GM21528 (cell line): ENCODE measurements at regions not wholly inside any gene's neighbourhood (a gene's known extent, or its start where the extent isn't known, plus 50 kb on each side); places are given as distances from the start of the nearest gene placed in this dataset.
"Not testable (repeated sequence)": the region's sequence is repeated elsewhere in the genome, so short reads cannot be mapped to it uniquely, and the experiment has no call there.

Experiments used
- ATAC-seq: cut with Tn5 transposase; IDR thresholded peaks from one replicate; pipeline ENCODE4 v1.9.1; 2021; ENCODE audit warnings: mild to moderate bottlenecking, moderate library complexity; ENCODE audit not compliant: unreplicated experiment, low FRiP score

DNA sequence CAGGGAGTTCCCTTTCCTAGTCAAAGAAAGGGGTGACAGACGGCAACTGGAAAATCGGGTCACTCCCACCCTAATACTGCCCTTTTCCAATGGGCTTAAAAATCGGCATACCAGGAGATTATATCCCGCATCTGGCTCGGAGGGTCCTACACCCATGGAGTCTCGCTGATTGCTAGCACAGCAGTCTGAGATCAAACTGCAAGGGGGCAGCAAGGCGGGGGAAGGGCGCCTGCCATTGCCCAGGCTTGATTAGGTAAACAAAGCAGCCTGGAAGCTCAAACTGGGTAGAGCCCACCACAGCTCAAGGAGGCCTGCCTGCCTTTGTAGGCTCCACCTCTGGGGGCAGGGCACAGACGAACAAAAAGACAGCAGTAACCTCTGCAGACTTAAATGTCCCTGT lies 831.3 kb downstream of the TTLL7 start:
- ATAC-seq: not testable (repeated sequence)

DNA sequence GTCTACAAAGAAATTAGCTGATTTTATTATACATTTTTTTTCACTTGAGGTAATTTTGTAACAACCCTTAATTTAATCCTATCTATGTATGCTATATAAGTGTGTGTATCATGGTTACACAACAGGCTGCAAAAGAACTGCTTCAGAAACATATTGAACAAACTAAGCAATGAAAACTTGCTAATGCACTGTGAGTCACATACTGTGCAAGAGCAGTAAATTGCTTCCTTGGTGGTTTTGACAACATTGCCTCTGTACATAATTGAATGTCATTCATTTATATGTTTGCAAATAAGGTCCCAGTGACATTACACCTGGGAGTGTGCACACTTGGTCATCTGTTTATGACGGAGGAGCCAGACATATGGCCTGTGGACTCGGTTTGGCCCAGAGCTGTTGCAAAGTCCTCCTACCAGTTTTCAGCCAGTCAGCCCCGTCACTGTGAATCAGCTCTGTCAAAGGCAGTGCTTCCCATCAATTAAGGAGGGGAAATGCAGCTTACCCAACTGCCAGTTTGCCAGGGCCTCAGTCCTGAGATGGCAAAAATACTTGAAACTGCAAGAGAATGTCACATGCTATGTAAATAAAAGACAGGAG lies 835.0 kb downstream of the TTLL7 start:
- not testable (repeated sequence) for ATAC-seq

DNA sequence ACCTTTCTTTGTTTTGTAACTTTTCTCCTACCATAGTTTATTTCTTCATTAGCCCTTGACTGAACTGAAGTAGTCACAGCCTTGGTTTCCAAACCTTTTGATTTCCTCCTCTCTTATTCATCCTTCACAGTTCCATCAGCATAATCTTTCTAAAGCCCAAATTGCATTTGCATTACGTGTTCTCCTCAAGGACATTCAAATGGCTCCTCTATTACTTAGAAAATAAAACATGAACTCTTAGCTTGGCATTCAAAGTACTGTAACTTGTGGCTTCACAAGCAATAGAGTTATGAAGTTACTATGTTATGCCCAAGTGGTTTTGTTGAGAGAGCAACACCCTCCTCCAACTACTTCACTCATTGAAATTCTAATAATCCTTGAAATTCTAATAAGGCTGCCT lies 840.0 kb downstream of the TTLL7 start:
- ATAC-seq: not testable (repeated sequence)

DNA sequence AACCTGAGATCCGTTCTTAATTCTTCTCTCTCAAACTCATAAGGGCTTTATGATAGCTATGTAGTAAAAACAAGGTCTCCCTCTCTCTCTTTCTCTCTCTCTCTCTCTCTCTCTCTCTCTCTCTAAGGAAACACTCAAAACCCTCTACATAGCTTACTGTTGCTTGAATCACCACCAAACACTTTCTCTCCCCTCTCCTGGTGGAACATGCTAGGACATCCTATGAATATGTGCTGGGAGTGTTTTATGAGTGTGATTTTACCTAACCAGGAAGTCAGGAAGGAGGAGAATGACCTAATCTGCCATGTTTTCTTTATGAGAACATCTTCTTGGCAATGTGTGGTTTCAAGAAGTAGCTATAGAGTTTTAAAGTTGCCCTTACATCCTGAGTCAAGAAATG lies 844.6 kb downstream of the TTLL7 start:
- ATAC-seq: not testable (repeated sequence)

DNA sequence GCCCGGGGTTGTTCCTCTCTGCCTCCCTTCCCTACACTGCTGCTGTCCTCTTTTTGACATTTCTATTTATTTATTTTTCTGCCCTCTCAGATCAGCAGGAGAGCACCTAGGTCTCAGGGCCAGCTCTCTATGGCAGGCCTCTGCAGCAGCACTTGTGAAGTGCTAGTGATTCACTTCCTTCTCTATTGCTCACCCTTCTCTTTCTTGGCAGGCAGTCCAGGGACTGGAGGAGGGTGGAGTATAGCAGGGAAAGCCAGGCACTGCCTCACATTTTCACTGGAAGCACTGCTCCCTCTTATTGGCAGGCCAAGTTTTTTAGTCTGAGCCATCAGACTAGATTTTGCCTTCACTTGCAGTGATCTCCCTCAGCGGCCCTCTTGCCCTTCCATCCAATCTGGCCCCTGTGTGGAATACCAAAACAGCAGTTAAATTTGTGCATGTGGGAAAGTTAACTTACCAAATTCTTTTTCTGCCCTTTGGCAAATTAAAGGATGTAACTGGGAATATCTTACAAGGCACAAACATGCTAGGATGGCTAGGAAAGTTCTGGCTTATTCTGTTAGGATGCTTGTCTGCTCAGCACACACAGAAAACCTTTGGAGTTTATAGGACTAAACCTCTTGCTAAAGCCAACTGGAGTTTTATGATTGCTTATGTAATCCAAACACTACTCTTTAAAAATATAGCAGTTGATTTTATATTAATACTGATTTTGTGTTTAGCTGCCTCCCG lies 847.6 kb downstream of the TTLL7 start:
- not testable (repeated sequence) for ATAC-seq

DNA sequence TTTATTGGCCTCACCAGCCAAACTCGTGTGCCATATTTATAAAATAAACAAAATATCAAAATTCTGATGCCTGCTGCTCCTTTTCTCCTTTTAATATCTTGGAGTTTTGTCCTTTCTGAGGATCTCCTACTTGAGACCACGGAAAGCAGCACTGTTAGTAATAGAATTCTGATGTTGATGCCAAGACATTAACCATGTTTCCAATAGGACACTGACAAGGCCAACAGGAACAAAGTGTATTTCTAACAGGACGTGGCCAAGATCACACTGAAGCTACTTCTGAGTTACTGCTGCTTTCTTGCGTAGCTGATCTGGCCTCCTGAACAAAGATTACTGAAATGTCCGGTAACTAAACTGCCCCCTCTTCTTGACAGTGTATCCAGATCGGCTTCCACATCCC lies 848.5 kb downstream of the TTLL7 start:
- not testable (repeated sequence) for ATAC-seq

DNA sequence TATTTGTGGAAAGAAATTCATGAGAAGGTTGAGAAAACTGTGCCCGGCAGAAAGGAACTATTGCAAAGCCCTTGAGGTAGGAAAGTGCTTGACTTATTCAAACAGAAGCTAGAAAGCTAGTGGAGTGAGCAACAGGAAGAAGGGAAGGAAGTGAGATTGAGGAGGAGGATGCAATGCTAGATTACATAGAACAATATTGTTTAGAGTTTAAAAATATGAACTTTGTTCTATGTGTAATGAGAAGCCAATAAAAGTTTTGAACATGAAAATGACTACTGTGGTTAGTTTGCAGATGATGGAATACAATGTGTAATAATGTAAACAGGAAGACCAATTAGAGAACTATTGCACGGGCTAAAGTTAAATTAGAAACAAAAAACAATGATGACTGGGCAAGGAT lies 853.1 kb downstream of the TTLL7 start:
- ATAC-seq: not testable (repeated sequence)

DNA sequence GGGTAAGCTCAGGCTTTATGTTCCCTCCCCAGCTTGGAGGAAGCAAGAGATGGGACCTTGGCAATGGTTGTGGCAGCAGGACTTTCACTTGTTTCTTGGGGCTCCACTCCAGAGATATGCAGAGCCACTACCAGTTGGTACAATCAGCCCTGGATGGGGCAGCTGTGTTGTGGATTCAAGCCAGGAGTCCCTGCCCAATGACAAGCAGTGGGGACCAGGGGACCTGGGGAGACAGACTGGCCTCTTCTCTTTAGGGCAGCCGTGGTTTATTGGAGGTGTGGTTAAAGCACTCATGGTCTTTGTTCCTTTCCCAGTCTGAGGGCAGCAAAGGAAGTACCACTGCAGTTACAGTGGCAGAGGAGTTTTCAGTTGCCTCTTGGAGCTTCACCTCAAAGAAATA lies 856.1 kb downstream of the TTLL7 start:
- not testable (repeated sequence) for ATAC-seq

DNA sequence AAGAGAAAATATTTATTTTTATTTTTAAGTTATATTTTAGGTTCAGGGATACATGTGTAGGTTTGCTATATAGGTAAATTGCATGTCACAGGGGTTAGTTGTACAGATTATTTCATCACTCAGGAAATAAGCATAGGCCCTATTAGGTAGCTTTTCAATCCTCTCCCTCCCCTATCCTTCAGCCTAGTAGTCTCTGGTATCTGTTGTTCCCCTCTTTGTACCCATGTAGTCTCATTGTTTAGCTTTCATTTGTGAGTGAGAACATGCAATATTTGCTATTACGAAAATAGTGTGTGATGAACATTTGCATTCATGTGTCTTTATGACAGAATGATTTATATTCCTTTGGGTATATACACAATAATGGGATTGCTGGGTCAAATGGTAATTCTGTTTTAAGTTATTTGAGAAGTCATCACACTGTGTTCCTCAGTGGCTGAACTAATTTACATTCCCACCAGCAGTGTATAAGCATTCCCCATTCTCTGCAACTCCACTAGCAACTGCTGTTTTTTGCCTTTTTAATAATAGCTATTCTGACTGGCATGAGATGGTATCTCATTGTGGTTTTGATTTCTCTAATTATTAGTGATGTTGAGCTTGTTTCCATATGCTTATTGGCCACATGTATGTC lies 863.3 kb downstream of the TTLL7 start:
- not testable (repeated sequence) for ATAC-seq

DNA sequence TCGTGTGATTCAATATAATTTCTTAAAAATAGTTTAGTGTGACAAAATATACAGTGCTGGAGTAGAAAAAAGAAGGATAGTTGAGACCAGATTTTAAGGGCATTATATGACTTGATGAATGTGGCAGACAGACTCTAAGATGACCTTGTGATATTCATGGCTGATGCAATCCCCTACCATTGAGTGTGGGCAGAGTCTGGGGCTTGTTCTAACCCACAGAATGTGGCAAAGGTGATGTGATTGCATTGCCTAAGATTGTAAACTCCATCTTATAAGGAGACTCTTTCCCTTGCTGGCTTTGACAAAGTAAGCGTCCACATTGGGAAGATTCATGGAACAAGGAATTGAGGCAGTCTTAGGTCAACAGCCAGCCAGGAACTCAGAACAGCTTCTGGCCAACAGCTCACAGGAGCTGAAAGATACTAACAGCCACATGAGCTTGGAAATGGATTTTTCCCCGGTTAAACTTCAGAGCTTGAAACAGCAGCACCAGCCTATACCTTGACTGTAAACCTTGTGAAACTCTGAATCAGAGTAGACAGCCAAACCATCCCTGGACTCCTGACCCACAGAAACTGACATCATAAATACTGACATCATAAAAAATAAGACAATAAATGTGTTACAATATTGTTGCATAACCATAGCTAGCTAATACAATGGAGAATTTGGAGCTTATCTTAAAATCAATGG lies 864.5 kb downstream of the TTLL7 start:
- ATAC-seq: not testable (repeated sequence)

DNA sequence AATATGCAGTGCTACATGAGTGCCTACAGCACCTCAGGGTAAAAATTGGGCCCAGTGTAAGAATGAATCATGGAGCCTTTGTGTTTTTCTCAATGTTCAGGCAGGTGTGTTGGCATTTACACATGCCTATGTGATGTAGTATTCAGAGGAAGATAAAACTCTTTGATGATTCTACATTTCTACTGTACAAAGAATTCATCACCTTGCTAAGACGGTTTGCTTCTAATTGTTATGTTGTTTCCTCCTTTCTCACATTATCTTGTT lies 867.3 kb downstream of the TTLL7 start:
- no peak for ATAC-seq

DNA sequence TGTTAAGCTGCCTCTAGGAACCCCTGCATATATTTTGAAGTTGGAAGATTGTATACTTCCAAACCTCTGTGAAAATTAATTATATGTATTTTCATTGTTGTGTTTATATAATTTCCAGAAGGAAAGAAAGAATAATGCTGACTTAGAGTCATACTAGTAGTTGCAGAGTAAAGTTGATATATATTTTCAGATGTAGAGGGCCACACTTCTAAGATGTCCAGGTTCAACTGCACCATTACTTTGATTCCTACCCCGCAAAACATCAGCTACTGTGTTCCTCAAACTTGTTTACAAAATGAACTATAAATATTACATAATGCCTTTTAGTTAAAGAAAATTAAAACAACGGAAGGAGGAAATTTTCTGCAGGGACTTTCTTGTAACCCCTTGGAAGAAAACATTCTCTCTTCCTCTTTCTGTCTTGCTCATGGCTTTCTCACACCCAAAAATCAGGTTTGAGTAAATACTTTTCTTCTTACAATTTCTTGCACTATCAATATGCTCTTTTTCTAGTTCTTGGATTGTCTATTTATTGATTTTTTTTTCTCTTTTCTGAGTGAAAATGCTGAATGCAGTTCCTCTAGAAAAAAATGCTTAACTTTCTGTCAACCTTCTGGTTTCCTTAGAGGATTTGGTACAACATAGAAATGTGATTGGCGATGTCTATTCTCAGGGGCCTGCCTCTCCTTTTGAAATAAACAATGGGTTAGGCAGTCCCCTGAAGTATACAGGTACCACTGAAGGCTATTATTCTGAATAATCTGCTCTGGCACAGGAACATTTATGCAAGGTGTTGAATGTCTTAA lies 867.8 kb downstream of the TTLL7 start:
- ATAC-seq: no peak

DNA sequence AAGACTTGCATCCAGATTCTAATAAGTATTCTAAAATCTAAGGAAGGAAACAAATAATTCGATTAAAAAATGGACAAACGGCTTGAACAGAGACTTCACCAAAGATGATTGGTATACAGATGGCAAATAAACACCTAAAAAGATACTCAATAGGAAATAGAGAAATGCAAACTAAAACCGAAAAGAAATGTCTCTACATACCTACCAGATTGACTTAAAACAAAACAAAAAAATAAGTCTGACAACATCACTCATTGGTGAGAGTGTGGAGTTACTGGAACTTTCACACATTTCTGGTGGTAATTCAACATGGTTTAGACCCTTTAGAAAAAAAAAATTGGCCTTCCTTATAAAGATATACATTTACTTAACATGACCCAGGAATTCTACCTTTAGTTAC lies 869.8 kb downstream of the TTLL7 start:
- no peak for ATAC-seq

DNA sequence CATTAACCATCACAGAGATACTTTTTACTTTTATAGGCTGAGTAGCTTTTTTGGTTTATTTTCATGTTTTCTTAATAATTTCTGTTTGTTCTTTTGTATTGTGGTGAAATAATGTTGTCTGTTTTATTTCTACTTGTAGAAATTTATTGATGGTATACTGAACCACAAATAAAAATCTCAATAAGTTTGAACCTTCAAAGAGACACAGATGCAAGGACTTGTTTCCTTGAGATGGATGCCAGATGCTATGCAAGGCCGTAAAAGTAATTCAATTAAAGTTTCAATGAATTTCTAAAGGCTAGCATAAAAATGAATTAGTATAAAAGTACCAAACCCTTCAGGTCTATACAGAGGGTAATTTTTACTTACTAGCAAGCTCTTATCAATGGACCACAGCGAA lies 873.5 kb downstream of the TTLL7 start:
- no peak for ATAC-seq

DNA sequence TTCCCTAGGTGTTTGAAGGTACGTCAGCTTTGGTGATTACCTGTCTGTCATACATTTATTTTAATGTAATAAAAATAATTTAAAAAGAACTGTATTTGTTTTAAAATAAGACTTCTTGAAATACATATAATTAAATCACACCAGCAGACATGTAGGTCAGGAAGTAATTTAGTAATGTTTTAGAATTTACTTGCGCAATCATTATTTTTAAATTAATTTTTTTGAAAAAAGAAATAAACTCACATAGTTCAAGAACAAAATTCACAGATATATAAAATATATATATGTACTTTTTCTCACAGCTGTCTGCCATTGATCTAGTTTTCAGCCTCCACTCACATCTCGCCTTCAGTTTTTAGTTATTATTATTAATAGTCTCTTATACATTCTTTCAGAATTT lies 875.9 kb downstream of the TTLL7 start:
- ATAC-seq: no peak

DNA sequence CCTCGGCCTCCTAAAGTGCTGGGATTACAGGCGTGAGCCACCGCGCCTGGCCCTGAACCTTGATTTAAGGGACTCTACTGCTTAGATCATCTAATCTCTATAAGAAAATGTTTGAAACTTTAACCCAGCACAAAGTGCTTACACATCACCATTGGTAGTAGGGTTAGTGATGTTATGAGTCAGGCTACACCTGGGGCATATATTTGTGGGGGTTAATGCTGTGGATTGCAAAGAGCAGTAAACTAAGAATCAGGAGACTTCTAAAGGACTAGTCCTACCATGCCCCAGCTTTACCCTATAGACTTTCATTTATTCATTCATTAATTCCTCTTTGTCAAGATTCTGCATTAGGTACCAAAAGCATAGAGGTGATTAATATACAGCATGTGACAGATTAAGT lies 880.5 kb downstream of the TTLL7 start:
- no peak for ATAC-seq

DNA sequence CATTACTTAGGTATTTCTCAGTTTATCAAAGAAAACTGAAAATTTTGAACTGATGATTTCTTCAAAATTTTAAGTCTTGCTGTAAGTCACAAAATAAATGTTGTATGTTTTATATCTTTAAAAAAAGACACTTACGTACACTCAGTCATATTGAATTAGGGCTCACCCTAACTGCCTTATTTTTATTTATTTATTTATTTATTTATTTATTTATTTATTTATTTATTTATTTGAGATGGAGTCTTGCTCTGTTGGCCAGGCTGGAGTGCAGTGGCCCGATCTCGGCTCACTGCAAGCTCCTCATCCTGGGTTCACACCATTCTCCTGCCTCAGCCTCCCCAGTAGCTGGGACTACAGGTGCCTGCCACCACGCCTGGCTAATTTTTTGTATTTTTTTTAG lies 881.9 kb downstream of the TTLL7 start:
- not testable (repeated sequence) for ATAC-seq

DNA sequence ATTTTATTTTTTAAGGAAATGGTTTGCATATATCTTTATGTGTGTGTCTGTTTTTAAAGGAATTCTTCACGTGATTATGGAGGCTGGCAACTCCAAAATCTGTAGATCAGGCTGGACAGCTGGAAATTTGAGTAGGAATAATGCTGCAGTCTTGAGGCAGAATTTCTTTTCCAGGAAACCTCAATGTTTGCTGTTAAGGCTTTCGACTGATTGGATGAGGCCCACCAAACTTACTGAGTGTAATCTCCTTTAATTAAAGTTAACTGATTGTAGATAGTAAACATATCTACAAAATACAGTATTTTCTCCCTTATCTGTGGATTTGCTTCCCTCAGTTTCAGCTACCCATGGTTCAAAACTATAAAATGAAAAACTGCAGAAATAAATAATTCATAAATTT lies 883.1 kb downstream of the TTLL7 start:
- ATAC-seq: no peak

DNA sequence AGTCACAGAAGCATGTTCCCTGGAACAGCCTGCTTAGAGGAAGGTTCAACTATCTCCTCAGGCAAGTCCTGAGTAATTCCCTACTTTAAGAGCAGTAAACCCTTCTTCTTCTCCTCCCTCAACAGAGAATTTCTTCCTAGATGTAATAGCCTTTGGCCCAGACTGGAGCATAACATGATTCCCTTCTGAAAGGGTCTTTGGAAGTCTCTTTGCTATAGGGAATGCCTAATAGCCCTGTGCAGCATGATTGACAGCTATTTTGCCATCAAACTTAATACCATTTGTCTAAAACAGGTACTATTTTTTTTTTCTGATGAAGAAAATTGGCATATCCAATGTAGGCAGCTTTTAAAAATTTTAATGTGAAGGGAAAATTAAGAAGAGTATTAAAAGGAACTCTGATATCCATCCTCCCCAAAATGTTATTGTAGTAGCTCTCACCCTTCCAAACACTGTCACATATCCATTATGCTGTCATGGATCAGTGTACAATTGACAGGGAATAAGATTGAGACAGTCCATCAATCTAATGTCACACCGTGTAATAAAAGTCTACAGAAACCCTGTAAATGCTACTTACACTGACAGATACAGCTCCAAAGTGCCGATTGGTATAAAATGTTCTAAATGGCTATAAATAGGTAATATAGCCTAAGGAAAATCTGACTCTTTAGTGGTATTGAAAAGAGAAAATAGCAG lies 884.6 kb downstream of the TTLL7 start:
- no peak for ATAC-seq

DNA sequence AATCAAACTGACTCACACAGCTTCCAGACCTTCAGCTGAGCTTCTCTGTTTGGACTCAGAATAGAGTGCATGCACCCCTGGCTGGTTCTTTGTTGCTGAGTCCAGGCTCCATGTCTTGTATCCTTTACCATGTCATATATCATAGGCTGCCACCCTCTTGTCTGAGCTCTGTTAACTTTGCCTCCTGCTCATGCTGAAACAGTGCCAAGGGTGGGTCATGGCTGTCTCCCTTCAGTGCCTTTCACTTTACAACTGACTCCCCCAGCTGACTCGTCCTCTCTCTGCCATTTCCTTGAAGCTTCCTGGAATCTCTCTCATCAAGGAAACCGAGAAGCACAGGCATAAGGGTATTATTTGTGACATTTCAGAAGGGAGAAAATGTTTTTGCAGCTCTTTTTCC lies 885.3 kb downstream of the TTLL7 start:
- no peak for ATAC-seq
